GM23338 (cell line): ENCODE measurements at regions not wholly inside any gene's neighbourhood (a gene's known extent, or its start where the extent isn't known, plus 50 kb on each side); places are given as distances from the start of the nearest gene placed in this dataset.

ENCODE experiments used
- ATAC-seq: fragments of 200-7000 bp; cut with Tn5 transposase; 3 replicates; pipeline ENCODE4 v1.9.1; 2020
- DNase-seq: peaks from one replicate; pipeline ENCODE4 v3.0.0-alpha.2; 2015; ENCODE audit warnings: low spot score
- H2AFZ ChIP-seq: fragments of 200-600 bp; sonication (generic); 2 replicates; pipeline ENCODE4 v1.8.0; 2016; ENCODE audit warnings: antibody characterized with exemption, mild to moderate bottlenecking, moderate library complexity
- H3F3A ChIP-seq: fragments of 200-600 bp; sonication (generic); replicated peaks from 2 replicates; pipeline ENCODE4 v1.8.0; 2017; ENCODE audit warnings: antibody characterized with exemption, mixed run types, low read depth
- H3K27ac ChIP-seq: fragments of 200-600 bp; sonication (generic); 2 replicates; pipeline ENCODE4 v1.6.1; 2016; ENCODE audit warnings: low read depth
- H3K27me3 ChIP-seq: fragments of 200-600 bp; sonication (generic); 2 replicates; pipeline ENCODE4 v1.8.0; 2016; ENCODE audit warnings: mild to moderate bottlenecking, mixed run types, moderate library complexity; ENCODE audit not compliant: insufficient read depth
- H3K36me3 ChIP-seq: fragments of 200-600 bp; sonication (generic); 2 replicates; pipeline ENCODE4 v1.8.0; 2016; ENCODE audit warnings: mild to moderate bottlenecking; ENCODE audit not compliant: insufficient read depth
- H3K4me1 ChIP-seq: fragments of 200-600 bp; sonication (generic); 2 replicates; pipeline ENCODE4 v1.8.0; 2016; ENCODE audit warnings: mild to moderate bottlenecking, moderate library complexity; ENCODE audit not compliant: insufficient read depth
- H3K4me2 ChIP-seq: fragments of 200-600 bp; sonication (generic); 2 replicates; pipeline ENCODE4 v1.7.1; 2017; ENCODE audit warnings: mixed run types
- H3K4me3 ChIP-seq: fragments of 200-600 bp; sonication (generic); 2 replicates; pipeline ENCODE4 v1.6.1; 2016; ENCODE audit warnings: mixed run types
- H3K79me2 ChIP-seq: fragments of 200-600 bp; sonication (generic); replicated peaks from 2 replicates; pipeline ENCODE4 v1.8.0; 2017; ENCODE audit warnings: mild to moderate bottlenecking; ENCODE audit not compliant: insufficient read depth
- H3K9me2 ChIP-seq: fragments of 200-600 bp; sonication (generic); 2 replicates; pipeline ENCODE4 v1.8.0; 2017; ENCODE audit not compliant: insufficient read depth
- H4K20me1 ChIP-seq: fragments of 200-600 bp; sonication (generic); replicated peaks from 2 replicates; pipeline ENCODE4 v1.8.0; 2017; ENCODE audit warnings: mild to moderate bottlenecking; ENCODE audit not compliant: insufficient read depth
- H3K27ac Mint-ChIP-seq: 2 replicates; pipeline ENCODE4 v1.8.0; 2020; ENCODE audit warnings: inconsistent platforms, mild to moderate bottlenecking, moderate library complexity, mixed read lengths
- H3K27me3 Mint-ChIP-seq: 3 replicates; pipeline ENCODE4 v1.8.0; 2022; ENCODE audit warnings: low read depth, mild to moderate bottlenecking, moderate library complexity, mixed read lengths, inconsistent platforms; ENCODE audit not compliant: insufficient read depth, poor library complexity
- H3K36me3 Mint-ChIP-seq: 3 replicates; pipeline ENCODE4 v1.8.0; 2021; ENCODE audit warnings: low read depth, mild to moderate bottlenecking, inconsistent platforms, moderate library complexity, mixed read lengths
- H3K4me1 Mint-ChIP-seq: 3 replicates; pipeline ENCODE4 v1.8.0; 2020; ENCODE audit warnings: mild to moderate bottlenecking, inconsistent platforms, mixed read lengths
- H3K4me3 Mint-ChIP-seq: 3 replicates; pipeline ENCODE4 v1.8.0; 2021; ENCODE audit warnings: moderate library complexity, mild to moderate bottlenecking, inconsistent platforms, mixed read lengths
- H3K9me3 Mint-ChIP-seq: 3 replicates; pipeline ENCODE4 v1.8.0; 2020; ENCODE audit warnings: moderate library complexity, mild to moderate bottlenecking, inconsistent platforms, mixed read lengths
- CTCF ChIP-seq, 2 experiments: fragments of 200-600 bp in 1 of 2; sonication (generic) in 1 of 2; conservative IDR thresholded peaks; 2 replicates each; pipeline versions ENCODE4 v1.5.1 to v1.6.1; 2016 to 2017; ENCODE audit warnings: antibody characterized with exemption in 2 of 2, low read depth in 2 of 2, mild to moderate bottlenecking in 2 of 2, moderate library complexity in 1 of 2
- JUNB ChIP-seq: IDR thresholded peaks from one replicate; pipeline ENCODE4 v1.6.1; 2016; ENCODE audit warnings: antibody characterized with exemption; ENCODE audit not compliant: unreplicated experiment
- NANOG ChIP-seq: IDR thresholded peaks from 2 replicates; pipeline ENCODE4 v1.6.1; 2016; ENCODE audit warnings: antibody characterized with exemption, borderline replicate concordance
- POLR2AphosphoS5 ChIP-seq: IDR thresholded peaks from 2 replicates; pipeline ENCODE4 v1.6.1; 2016; ENCODE audit warnings: antibody characterized with exemption, low read depth
- ZNF114 ChIP-seq: fragments of 250-450 bp; sonication (Bioruptor Pico); IDR thresholded peaks from 2 replicates; pipeline ENCODE4 v1.5.0; 2020; ENCODE audit warnings: mild to moderate bottlenecking, moderate library complexity
- ZNF331 ChIP-seq: fragments of 250-450 bp; sonication (Bioruptor Pico); IDR thresholded peaks from 2 replicates; pipeline ENCODE4 v1.5.0; 2020; ENCODE audit warnings: low read depth, mild to moderate bottlenecking, moderate library complexity
- TF ChIP-seq, protein P1 (sequence below): fragments of 250-450 bp; sonication (Bioruptor Pico); IDR thresholded peaks from 2 replicates; pipeline ENCODE4 v1.5.0; 2020; ENCODE audit warnings: mild to moderate bottlenecking, moderate library complexity
- TF ChIP-seq, protein P2 (sequence below): IDR thresholded peaks from 2 replicates; pipeline ENCODE4 v1.6.1; 2016; ENCODE audit warnings: antibody characterized with exemption
- TF ChIP-seq, protein P3 (sequence below): IDR thresholded peaks from one replicate; pipeline ENCODE4 v1.6.1; 2018; ENCODE audit warnings: antibody characterized with exemption; ENCODE audit not compliant: unreplicated experiment

- Histone ChIP-seq H3K27ac (no peak overlapping the region), H3F3A (no peaks in the 10 kb centered on the region), H3K27me3 (no peaks in the 10 kb centered on the region), H3K4me3 (no peak overlapping the region), H4K20me1 (no peaks in the 10 kb centered on the region), H3K4me1 (0 out of 2 replicates have a peak, but pooled peaks cover 6% of the 10 kb centered on the region), H3K36me3 (no peaks in the 10 kb centered on the region), H2AFZ (no peak overlapping the region), H3K4me2 (no peak overlapping the region), H3K79me2 (no peaks in the 10 kb centered on the region), H3K9me2 (peaks cover 11% of the 10 kb centered on the region)
- DNase-seq: no peak
- no peak for ATAC-seq
- no peak for TF ChIP-seq NANOG
- no peak for TF ChIP-seq ZNF331
- H3K27me3 Mint-ChIP-seq: no peaks in the 10 kb centered on the region
- peaks cover 15% of the 10 kb centered on the region for H3K4me1 Mint-ChIP-seq
- peaks cover 11% of the 10 kb centered on the region; the same call in 2 of the 3 replicates for H3K9me3 Mint-ChIP-seq
- H3K27ac Mint-ChIP-seq: no peak overlapping the region
- peaks cover 3% of the 10 kb centered on the region; the same call in 2 of the 3 replicates for H3K36me3 Mint-ChIP-seq
- no peak overlapping the region for H3K4me3 Mint-ChIP-seq
Observed at GRCh38 chr3:137325934-137326333, 368.2 kb downstream of the IL20RB start.

DNA sequence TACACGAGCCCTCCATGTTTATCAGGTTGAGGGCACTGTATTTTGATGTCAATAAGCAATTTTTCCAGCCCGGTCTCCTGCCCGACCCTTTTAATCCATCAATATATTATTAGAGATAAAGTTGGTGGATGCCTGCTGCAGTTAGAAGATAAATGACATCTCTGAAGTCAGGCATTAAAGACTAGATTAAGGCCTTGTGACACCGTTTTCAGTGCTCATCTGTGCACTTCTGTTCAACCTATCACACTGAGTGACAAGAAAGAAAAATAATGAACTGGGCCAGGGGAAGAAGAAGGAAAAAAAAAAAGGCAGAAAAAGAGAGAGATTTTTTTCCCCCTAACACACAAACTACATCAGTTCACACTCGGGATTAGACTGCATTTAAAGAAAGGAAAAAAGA lies 371.8 kb downstream of the IL20RB start:
- Histone ChIP-seq H3K27ac (no peak overlapping the region), H3K4me3 (no peak overlapping the region), H3K4me2 (no peak overlapping the region), H3K79me2 (no peaks in the 10 kb centered on the region), H3F3A (no peaks in the 10 kb centered on the region), H4K20me1 (no peaks in the 10 kb centered on the region), H3K9me2 (peaks cover 21% of the 10 kb centered on the region), H2AFZ (no peak overlapping the region), H3K4me1 (0 out of 2 replicates have a peak, but pooled peaks cover 6% of the 10 kb centered on the region), H3K27me3 (no peaks in the 10 kb centered on the region), H3K36me3 (no peaks in the 10 kb centered on the region)
- no peak overlapping the region for H3K27ac Mint-ChIP-seq
- ATAC-seq: no peak
- H3K36me3 Mint-ChIP-seq: peaks cover 2% of the 10 kb centered on the region; the same call in 1 of the 3 replicates
- peaks cover 5% of the 10 kb centered on the region; the same call in 2 of the 3 replicates for H3K9me3 Mint-ChIP-seq
- no peak overlapping the region for H3K4me3 Mint-ChIP-seq
- DNase-seq: no peak
- peaks cover 15% of the 10 kb centered on the region for H3K4me1 Mint-ChIP-seq
- H3K27me3 Mint-ChIP-seq: no peaks in the 10 kb centered on the region
- TF ChIP-seq JUNB (no peak), POLR2AphosphoS5 (no peak), ZNF114 (CRISPR knock-in tag) (no peak), ZNF331 (no peak), NANOG (no peak), CTCF (conservative IDR thresholded peaks at IDR 0.05; ENCODE audit: low read depth in 2 of 2) (no peak)
- TF ChIP-seq, protein P1, sequence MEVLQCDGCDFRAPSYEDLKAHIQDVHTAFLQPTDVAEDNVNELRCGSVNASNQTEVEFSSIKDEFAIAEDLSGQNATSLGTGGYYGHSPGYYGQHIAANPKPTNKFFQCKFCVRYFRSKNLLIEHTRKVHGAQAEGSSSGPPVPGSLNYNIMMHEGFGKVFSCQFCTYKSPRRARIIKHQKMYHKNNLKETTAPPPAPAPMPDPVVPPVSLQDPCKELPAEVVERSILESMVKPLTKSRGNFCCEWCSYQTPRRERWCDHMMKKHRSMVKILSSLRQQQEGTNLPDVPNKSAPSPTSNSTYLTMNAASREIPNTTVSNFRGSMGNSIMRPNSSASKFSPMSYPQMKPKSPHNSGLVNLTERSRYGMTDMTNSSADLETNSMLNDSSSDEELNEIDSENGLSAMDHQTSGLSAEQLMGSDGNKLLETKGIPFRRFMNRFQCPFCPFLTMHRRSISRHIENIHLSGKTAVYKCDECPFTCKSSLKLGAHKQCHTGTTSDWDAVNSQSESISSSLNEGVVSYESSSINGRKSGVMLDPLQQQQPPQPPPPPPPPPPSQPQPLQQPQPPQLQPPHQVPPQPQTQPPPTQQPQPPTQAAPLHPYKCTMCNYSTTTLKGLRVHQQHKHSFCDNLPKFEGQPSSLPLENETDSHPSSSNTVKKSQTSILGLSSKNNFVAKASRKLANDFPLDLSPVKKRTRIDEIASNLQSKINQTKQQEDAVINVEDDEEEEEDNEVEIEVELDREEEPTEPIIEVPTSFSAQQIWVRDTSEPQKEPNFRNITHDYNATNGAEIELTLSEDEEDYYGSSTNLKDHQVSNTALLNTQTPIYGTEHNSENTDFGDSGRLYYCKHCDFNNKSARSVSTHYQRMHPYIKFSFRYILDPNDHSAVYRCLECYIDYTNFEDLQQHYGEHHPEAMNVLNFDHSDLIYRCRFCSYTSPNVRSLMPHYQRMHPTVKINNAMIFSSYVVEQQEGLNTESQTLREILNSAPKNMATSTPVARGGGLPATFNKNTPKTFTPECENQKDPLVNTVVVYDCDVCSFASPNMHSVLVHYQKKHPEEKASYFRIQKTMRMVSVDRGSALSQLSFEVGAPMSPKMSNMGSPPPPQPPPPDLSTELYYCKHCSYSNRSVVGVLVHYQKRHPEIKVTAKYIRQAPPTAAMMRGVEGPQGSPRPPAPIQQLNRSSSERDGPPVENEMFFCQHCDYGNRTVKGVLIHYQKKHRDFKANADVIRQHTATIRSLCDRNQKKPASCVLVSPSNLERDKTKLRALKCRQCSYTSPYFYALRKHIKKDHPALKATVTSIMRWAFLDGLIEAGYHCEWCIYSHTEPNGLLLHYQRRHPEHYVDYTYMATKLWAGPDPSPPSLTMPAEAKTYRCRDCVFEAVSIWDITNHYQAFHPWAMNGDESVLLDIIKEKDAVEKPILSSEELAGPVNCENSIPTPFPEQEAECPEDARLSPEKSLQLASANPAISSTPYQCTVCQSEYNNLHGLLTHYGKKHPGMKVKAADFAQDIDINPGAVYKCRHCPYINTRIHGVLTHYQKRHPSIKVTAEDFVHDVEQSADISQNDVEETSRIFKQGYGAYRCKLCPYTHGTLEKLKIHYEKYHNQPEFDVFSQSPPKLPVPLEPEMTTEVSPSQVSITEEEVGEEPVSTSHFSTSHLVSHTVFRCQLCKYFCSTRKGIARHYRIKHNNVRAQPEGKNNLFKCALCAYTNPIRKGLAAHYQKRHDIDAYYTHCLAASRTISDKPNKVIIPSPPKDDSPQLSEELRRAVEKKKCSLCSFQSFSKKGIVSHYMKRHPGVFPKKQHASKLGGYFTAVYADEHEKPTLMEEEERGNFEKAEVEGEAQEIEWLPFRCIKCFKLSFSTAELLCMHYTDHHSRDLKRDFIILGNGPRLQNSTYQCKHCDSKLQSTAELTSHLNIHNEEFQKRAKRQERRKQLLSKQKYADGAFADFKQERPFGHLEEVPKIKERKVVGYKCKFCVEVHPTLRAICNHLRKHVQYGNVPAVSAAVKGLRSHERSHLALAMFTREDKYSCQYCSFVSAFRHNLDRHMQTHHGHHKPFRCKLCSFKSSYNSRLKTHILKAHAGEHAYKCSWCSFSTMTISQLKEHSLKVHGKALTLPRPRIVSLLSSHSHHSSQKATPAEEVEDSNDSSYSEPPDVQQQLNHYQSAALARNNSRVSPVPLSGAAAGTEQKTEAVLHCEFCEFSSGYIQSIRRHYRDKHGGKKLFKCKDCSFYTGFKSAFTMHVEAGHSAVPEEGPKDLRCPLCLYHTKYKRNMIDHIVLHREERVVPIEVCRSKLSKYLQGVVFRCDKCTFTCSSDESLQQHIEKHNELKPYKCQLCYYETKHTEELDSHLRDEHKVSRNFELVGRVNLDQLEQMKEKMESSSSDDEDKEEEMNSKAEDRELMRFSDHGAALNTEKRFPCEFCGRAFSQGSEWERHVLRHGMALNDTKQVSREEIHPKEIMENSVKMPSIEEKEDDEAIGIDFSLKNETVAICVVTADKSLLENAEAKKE (CRISPR knock-in tag): no peak
- TF ChIP-seq, protein P2, sequence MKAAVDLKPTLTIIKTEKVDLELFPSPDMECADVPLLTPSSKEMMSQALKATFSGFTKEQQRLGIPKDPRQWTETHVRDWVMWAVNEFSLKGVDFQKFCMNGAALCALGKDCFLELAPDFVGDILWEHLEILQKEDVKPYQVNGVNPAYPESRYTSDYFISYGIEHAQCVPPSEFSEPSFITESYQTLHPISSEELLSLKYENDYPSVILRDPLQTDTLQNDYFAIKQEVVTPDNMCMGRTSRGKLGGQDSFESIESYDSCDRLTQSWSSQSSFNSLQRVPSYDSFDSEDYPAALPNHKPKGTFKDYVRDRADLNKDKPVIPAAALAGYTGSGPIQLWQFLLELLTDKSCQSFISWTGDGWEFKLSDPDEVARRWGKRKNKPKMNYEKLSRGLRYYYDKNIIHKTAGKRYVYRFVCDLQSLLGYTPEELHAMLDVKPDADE: no peak
- TF ChIP-seq, protein P3, sequence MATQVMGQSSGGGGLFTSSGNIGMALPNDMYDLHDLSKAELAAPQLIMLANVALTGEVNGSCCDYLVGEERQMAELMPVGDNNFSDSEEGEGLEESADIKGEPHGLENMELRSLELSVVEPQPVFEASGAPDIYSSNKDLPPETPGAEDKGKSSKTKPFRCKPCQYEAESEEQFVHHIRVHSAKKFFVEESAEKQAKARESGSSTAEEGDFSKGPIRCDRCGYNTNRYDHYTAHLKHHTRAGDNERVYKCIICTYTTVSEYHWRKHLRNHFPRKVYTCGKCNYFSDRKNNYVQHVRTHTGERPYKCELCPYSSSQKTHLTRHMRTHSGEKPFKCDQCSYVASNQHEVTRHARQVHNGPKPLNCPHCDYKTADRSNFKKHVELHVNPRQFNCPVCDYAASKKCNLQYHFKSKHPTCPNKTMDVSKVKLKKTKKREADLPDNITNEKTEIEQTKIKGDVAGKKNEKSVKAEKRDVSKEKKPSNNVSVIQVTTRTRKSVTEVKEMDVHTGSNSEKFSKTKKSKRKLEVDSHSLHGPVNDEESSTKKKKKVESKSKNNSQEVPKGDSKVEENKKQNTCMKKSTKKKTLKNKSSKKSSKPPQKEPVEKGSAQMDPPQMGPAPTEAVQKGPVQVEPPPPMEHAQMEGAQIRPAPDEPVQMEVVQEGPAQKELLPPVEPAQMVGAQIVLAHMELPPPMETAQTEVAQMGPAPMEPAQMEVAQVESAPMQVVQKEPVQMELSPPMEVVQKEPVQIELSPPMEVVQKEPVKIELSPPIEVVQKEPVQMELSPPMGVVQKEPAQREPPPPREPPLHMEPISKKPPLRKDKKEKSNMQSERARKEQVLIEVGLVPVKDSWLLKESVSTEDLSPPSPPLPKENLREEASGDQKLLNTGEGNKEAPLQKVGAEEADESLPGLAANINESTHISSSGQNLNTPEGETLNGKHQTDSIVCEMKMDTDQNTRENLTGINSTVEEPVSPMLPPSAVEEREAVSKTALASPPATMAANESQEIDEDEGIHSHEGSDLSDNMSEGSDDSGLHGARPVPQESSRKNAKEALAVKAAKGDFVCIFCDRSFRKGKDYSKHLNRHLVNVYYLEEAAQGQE: no peak
